Hematopoietic multipotent progenitor cell treated with erythropoietin and hydrocortisone succinate and interleukin-3 and kit ligand, for 4 days (in vitro differentiated cells): ENCODE measurements at regions not wholly inside any gene's neighbourhood (a gene's known extent, or its start where the extent isn't known, plus 50 kb on each side); places are given as distances from the start of the nearest gene placed in this dataset.

Experiments
- DNase-seq: peaks from one replicate; pipeline ENCODE4 v3.0.0-alpha.2; 2015

DNA sequence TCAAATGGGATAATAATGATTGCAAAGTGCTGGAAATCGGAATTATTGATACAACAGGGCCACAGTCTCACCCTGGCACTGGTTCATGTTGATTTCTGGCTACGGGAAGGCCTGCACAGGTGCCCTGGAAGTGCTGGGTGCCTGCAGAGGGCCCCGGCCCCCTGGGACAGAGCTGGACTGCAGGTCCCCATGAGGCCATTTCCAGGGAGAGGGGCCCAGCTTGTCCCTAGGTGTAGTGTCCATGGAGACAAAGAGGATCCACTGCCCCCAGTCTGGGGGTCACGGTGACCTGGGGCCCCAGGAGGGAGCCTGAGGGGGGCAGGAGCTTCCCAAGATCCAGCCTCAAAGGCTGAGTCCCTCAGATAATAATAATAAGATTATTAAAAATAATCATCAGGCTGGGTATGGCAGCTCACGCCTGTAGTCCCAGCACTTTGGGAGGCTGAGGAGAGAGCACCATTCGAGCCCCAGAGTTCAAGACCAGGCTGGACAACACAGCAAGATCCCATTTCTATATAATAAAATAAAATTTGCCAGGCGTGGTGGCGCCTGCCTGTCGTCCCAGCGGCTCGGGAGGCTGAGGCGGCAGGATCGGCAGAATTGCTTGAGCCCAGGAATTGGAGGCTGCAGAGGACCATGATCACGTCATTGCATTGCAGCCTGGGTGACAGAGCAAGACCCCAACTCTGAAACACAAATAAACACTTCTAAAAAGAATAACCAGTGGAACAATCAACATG is 98.1 kb downstream of the MICALL2 start:
- DNase-seq = no peak

DNA sequence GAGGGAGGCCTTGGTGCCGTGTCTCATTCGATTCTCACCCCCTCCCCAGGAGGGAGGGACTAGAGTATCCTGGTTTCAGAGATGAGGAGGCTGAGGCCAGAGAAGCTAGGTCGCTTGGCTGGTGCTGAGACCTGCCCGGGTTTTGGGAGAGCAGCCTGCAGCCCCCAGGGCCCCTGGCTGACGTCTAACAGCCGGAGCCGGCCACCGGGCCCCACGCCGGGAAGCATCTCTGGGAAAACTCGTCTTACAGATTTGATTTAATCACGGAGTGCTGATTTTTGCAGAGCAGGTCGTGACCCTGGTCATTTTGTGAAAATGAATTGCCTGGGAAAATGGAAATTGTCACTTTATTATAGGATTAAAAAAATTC is 97.5 kb downstream of the MICALL2 start:
- no peak for DNase-seq

DNA sequence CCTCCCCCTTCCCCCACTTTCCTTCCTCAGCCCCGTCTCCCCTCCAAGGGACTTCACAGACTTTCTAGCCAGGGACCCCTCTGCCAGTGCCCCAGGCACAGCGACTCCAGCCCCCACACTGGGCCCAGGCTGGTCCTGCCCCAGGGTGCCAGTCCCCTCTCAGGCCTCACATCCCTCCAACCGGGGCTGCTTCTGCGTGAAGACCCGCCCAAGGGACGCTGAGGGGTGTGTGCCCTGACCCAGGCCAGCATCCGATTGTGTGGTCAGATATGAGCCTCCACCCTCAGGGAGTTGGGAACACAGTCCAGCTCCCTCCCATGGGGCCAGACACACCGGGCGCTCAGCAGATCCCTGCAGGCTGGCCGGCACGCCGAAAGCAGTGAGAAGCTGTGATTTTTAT is 97.0 kb downstream of the MICALL2 start:
- DNase-seq = no peak

GRCh38 chr7:1364068-1364905 is 95.0 kb downstream of the MICALL2 start:
- no peak for DNase-seq

GRCh38 chr7:1364906-1365570 is 94.2 kb downstream of the MICALL2 start:
- DNase-seq = no peak

DNA sequence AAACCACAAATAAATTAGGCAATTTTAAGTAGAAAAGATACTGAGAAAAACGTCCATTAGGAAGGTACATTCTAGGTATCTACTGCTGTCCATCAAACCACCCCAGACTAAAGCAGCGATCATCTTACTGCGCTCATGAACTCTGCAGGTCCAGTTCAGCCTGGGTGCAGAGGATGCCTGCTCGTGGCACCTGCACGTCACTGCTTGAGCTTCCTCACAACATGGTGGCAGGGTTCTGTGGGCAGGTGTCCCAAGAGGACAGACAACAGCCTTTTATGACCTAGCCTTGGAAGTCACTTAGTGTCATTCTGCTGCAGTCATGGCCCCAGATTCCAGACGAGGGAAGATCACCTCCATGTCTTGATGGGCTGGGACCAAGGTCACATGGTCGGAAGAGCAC is 93.4 kb downstream of the MICALL2 start:
- no peak for DNase-seq

GRCh38 chr7:1366801-1367405 is 92.4 kb downstream of the MICALL2 start:
- no peak for DNase-seq

- no peak for DNase-seq
Observed at GRCh38 chr7:1367501-1368183, 91.6 kb downstream of the MICALL2 start.

GRCh38 chr7:1368184-1368681 is 91.0 kb downstream of the MICALL2 start:
- no peak for DNase-seq

- peak; percentile 79 for DNase-seq
Observed at GRCh38 chr7:1368682-1369571, 90.3 kb downstream of the MICALL2 start.

DNA sequence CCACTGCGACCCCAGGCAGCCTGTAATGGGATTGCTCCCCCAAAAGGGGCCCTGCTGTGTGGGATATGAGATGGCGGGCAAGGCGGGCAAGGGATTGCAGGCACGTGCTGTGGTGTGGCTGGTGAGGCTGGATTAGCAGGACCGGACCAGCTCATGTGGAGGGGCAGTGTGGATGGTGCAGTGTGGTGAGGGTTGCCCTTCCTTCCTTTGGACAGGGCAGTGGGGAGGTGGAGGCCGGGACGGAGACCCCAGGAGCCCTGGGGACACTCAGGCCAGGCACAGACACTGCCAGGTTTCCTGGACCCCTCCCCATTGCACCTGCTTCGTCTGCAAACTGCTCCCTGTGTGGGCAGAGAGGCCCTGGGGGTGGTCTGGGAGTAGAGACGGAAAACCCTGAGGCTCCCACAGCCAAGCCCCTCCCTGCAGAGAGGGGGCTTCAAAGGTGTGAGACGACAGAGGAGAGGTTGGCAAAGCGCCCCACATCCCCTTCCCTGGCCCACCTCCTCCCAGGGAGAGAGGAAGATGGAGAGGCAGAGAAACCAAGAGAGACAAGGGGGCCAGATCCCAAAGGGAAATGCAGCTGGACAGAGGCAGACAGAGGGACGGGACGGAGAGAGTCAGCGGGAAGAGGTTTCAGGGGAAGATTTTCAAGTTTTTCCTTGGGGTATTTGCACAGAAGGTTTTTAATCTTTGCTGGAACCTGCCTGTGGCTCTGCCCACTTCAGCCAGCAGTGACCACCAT is 89.2 kb downstream of the MICALL2 start:
- DNase-seq = no peak

- DNase-seq = no peak
Observed at GRCh38 chr7:1370738-1371137, 88.5 kb downstream of the MICALL2 start.

- no peak for DNase-seq
Observed at GRCh38 chr7:1372063-1372462, 87.2 kb downstream of the MICALL2 start.

DNA sequence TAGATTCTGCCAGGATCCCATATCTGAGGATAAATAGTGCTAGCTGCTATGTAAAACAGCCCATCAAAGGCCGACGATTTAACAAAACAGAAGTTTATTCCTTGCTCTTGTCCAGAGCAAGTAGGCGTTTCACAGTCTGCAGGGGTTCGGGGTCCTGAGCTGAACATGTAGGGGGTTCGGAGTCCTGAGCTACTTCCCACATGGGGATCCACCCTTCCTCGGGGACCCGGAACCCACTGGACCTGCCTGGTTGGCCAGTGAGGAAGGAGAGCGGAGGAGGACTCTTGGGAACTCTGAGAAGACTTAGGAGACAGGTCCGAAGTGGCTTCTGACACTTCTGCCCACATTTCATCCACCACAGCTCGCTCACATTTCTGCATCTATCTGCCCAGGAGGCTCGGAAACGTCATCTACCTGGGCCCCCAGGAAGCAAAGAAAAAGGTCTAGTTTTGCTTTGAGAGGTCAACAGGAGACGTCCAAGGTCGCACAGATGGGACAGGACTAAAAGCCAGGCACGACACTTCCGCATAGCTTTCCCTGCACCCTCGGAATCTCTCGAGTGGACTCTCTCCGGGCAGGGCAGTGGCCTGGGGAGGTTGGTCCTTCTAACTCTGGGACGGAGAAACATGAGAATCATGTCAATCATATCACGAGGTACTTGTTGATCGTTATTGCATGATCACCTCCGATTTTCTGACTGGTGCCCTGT is 86.4 kb downstream of the MICALL2 start:
- no peak for DNase-seq

- no peak for DNase-seq
Observed at GRCh38 chr7:1377111-1377909, 82.0 kb downstream of the MICALL2 start.

DNA sequence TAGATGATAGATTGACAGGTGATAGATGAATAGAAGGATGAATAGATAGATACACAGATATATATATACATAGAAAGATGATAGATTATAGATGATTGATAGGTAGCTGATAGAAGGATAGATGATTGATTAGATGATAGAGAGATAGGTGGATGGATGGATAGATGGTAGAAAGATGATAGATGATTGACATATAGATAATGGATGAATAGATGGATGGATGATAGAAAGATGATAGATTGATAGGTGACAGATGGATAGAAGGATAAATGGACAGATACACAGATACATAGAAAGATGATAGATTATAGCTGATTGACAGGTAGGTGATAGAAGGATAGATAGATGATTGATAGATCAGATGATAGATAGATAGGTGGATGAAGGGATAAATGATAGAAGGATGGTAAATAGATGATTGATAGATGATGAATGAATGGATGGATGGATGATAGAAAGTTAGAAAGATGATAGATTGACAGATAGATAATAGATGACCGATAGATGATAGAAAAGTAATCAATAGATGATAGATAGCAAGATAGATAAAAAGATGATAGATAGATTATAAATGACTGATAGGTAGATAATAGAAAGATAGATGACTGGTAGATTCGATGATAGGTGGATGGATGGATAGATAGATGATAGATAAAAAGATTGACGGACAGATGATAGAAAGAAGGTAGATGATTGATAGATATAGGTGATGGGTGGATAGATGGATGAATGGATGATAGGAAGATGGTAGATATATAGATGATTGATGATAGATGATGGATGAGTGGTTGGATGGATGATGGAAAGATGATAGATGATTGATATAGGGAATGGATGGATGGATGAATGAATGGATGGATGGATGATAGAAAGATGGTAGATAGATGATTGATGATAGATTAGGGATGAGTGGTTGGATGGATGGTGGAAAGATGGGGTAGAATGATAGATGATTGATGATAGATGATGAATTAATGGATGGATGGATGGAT is 80.4 kb downstream of the MICALL2 start:
- DNase-seq = no peak

DNA sequence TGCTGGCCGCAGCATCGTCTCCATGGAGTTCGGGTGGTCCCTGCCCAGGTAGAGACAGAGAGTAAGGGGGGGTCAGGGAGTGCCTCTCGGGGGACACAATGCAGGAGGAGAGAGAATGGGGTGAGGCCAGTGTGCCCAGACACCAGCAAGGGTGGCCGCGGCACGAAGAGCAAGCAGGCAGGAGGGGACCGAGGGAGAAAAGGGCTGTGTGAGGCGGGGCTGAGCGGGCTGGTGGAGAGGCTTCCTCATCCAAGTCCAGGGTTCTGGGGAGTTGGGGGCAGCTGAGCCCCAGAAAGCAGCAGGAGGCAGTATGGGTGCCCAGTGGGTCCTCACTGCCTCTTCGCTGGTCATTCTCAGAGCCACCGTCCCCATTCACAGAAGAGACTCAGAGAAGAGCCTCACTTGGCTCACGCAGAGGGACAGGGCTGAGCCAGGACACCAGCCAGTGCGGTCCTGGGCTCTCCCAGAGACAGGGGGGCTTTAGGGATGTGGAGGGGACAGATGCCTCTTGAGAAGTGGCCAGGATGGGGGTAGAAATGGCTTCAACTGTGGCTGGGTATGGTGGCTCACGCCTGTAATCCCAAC is 78.9 kb downstream of the MICALL2 start:
- no peak for DNase-seq
